ENCODE measurements at regions not wholly inside any gene's neighbourhood (a gene's known extent, or its start where the extent isn't known, plus 50 kb on each side); places are given as distances from the start of the nearest gene placed in this dataset.

GRCh38 chrX:28312965-28313364, 274.3 kb upstream of the IL1RAPL1 start:
- TF ChIP-seq RAD21 (IDR thresholded peaks at IDR 0.05; ENCODE audit: low read depth) (no peak), MAX (IDR thresholded peaks at IDR 0.05) (no peak), CEBPB (IDR thresholded peaks at IDR 0.05) (no peak), TAF1 (IDR thresholded peaks at IDR 0.05; ENCODE audit: low read depth) (no peak), YY1 (IDR thresholded peaks at IDR 0.05; ENCODE audit: low read depth) (no peak), EGR1 (IDR thresholded peaks at IDR 0.05) (no peak), USF1 (IDR thresholded peaks at IDR 0.05) (no peak), EP300 (IDR thresholded peaks at IDR 0.05; ENCODE audit: borderline replicate concordance) (no peak), CREB1 (IDR thresholded peaks at IDR 0.05; ENCODE audit: low read depth) (no peak), ZBTB7A (IDR thresholded peaks at IDR 0.05; ENCODE audit: low read depth) (no peak), REST (IDR thresholded peaks at IDR 0.05; ENCODE audit: low read depth) (no peak), FOXM1 (IDR thresholded peaks at IDR 0.05; ENCODE audit: borderline replicate concordance, low read depth) (no peak)

GRCh38 chrX:28312259-28312658, 275.0 kb upstream of the IL1RAPL1 start:
- TF ChIP-seq REST (IDR thresholded peaks at IDR 0.05; ENCODE audit: low read depth), result no peak
- no peak for TF ChIP-seq TEAD4 (IDR thresholded peaks at IDR 0.05)
- no peak for TF ChIP-seq NFIC (IDR thresholded peaks at IDR 0.05)
- TF ChIP-seq EP300 (IDR thresholded peaks at IDR 0.05; ENCODE audit: borderline replicate concordance), result no peak

GRCh38 chrX:28311466-28311865, 275.8 kb upstream of the IL1RAPL1 start:
- no peak for TF ChIP-seq RAD21 (IDR thresholded peaks at IDR 0.05; ENCODE audit: low read depth)
- TF ChIP-seq MAX (IDR thresholded peaks at IDR 0.05), result no peak
- no peak for TF ChIP-seq TCF12 (IDR thresholded peaks at IDR 0.05; ENCODE audit: low read depth)

DNA sequence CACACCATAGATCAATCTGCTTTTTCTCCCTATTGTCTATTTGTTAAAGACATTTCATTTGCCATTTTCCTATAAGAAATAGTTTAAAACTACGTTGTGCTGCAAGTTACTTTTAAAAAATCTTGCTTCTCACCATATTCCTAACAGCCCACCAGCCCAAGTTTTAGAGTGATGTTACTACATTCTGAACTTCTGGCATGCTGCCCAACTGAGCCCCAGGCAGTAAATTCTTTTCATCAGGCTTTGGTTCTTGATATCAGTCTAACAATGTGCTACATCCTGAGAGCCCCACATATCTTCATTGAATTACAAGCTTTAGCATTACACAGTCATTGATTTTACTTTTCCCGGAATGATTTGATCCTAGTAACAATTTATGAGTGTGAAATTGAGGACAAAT, 283.8 kb upstream of the IL1RAPL1 start:
- TF ChIP-seq CREB1 (IDR thresholded peaks at IDR 0.05; ENCODE audit: low read depth), result no peak
- no peak for TF ChIP-seq RAD21 (IDR thresholded peaks at IDR 0.05; ENCODE audit: low read depth)
- TF ChIP-seq TCF12 (IDR thresholded peaks at IDR 0.05; ENCODE audit: low read depth), result no peak

DNA sequence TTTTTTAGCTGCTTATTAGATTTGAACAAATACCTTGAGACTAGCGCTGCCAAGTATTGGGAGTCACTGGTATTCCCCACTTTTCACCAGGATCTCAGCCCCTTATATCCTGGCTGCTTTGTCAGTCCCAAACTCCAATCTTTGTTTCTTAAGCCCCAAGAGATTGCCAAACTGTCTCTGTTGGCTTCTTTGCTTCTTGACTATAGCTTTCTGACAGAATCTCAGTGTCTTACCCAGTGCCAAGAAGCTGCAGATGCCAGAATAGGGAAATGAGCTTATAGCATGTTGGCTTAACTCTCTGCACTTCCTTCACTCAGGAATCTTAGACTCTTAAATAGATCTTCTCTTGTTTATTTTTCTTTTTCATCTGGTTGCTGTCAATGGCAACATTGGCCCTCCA, 297.5 kb upstream of the DCAF8L1 start:
- TF ChIP-seq RAD21 (IDR thresholded peaks at IDR 0.05; ENCODE audit: low read depth) (no peak), MAX (IDR thresholded peaks at IDR 0.05) (no peak), TCF12 (IDR thresholded peaks at IDR 0.05; ENCODE audit: low read depth) (no peak), EP300 (IDR thresholded peaks at IDR 0.05; ENCODE audit: borderline replicate concordance) (no peak), USF1 (IDR thresholded peaks at IDR 0.05) (no peak), FOXM1 (IDR thresholded peaks at IDR 0.05; ENCODE audit: borderline replicate concordance, low read depth) (no peak), TEAD4 (IDR thresholded peaks at IDR 0.05) (no peak), TAF1 (IDR thresholded peaks at IDR 0.05; ENCODE audit: low read depth) (no peak)

DNA sequence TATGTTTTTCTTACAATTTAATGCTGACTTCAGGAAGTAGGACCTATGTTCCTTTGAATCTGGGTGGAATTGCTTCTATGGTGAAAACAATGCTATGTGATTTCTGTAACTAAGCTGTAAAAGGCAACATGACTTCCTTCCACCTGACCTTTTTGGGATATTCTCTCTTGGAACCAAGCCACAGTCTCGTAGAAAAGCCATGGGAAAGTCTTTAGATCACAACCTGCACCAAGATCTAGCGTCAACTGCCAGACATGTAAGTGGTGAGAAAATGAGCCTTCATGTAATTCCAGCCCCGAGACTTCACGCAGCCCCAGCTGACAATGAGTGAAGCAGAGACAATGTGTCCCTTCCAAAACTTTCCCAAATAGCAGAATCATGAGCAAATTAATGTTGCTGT, 297.0 kb upstream of the DCAF8L1 start:
- TF ChIP-seq NFIC (IDR thresholded peaks at IDR 0.05), result no peak
- TF ChIP-seq YY1 (IDR thresholded peaks at IDR 0.05; ENCODE audit: low read depth), result no peak
- TF ChIP-seq USF1 (IDR thresholded peaks at IDR 0.05), result no peak
- TF ChIP-seq EGR1 (IDR thresholded peaks at IDR 0.05), result no peak
- no peak for TF ChIP-seq REST (IDR thresholded peaks at IDR 0.05; ENCODE audit: low read depth)
- no peak for TF ChIP-seq TAF1 (IDR thresholded peaks at IDR 0.05; ENCODE audit: low read depth)
- TF ChIP-seq ZBTB7A (IDR thresholded peaks at IDR 0.05; ENCODE audit: low read depth), result no peak
- TF ChIP-seq CREB1 (IDR thresholded peaks at IDR 0.05; ENCODE audit: low read depth), result no peak
- TF ChIP-seq CEBPB (IDR thresholded peaks at IDR 0.05), result no peak
